ENCODE measurements at regions not wholly inside any gene's neighbourhood (a gene's known extent, or its start where the extent isn't known, plus 50 kb on each side); places are given as distances from the start of the nearest gene placed in this dataset.

DNA sequence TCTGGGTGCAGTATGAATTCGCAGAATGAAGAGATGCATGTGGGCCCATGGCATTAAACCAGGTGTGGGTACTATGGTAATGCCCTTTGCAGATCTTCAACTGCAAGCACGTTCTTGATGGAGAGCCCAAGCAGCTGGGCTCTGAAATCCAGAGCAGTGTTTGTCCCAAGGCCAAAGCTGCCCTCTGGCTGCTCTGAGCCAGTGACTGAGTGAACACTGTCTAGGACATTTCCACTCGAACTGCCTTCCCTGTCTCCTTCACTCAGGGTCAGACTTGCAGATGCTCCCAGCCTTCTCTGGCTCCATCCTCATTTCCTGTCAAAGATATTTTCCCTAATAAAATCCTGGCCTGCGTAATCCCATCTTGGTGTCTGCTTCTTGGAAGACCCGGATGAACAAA, 80.2 kb upstream of the GJB6 start:
- TF ChIP-seq POLR2A (IDR thresholded peaks at IDR 0.05) = no peak
- TF ChIP-seq, protein P1, sequence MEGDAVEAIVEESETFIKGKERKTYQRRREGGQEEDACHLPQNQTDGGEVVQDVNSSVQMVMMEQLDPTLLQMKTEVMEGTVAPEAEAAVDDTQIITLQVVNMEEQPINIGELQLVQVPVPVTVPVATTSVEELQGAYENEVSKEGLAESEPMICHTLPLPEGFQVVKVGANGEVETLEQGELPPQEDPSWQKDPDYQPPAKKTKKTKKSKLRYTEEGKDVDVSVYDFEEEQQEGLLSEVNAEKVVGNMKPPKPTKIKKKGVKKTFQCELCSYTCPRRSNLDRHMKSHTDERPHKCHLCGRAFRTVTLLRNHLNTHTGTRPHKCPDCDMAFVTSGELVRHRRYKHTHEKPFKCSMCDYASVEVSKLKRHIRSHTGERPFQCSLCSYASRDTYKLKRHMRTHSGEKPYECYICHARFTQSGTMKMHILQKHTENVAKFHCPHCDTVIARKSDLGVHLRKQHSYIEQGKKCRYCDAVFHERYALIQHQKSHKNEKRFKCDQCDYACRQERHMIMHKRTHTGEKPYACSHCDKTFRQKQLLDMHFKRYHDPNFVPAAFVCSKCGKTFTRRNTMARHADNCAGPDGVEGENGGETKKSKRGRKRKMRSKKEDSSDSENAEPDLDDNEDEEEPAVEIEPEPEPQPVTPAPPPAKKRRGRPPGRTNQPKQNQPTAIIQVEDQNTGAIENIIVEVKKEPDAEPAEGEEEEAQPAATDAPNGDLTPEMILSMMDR (IDR thresholded peaks at IDR 0.05) = no peak

All from vagina (tissue), 2 donors.